Thyroid gland (tissue), 4 donors: ENCODE measurements at regions not wholly inside any gene's neighbourhood (a gene's known extent, or its start where the extent isn't known, plus 50 kb on each side); places are given as distances from the start of the nearest gene placed in this dataset.

Source experiments
- POLR2A ChIP-seq, 2 donors: fragments of 450-650 bp; IDR thresholded peaks; one replicate each; pipeline ENCODE4 v1.6.1; 2017; ENCODE audit warnings: antibody characterized with exemption in 2 of 2, mild to moderate bottlenecking in 2 of 2, moderate library complexity in 1 of 2
- TF ChIP-seq, protein P1 (sequence below), 6 experiments: fragments of 200-600 bp in 3 of 6; fragments of 450-650 bp in 3 of 6; sonication (generic) in 3 of 6; IDR thresholded peaks; one replicate each; pipeline ENCODE4 v1.5.1; 2016 to 2019; ENCODE audit warnings: antibody characterized with exemption in 6 of 6, mild to moderate bottlenecking in 2 of 6, inconsistent platforms in 1 of 6, moderate library complexity in 1 of 6

DNA sequence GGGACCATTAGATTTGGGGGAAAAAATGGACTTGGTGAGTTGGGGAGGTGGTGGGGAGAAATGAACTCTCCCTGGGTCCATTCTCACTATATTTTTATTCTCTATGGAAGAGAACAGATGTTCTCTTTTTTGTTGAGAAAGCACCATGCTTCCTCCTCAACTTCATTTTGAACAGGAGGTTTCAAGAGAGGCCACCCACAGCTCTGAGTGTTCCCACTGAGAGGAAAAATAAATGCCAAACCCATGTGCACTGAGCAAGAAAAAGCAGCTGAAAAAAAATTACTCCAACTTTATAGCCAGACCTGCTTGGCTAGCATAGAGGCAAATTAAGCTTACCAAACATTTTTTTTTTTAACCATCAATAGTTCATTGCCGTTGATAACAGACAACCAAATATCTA lies 883.6 kb downstream of the KCNJ2 start:
- TF ChIP-seq, protein P1, sequence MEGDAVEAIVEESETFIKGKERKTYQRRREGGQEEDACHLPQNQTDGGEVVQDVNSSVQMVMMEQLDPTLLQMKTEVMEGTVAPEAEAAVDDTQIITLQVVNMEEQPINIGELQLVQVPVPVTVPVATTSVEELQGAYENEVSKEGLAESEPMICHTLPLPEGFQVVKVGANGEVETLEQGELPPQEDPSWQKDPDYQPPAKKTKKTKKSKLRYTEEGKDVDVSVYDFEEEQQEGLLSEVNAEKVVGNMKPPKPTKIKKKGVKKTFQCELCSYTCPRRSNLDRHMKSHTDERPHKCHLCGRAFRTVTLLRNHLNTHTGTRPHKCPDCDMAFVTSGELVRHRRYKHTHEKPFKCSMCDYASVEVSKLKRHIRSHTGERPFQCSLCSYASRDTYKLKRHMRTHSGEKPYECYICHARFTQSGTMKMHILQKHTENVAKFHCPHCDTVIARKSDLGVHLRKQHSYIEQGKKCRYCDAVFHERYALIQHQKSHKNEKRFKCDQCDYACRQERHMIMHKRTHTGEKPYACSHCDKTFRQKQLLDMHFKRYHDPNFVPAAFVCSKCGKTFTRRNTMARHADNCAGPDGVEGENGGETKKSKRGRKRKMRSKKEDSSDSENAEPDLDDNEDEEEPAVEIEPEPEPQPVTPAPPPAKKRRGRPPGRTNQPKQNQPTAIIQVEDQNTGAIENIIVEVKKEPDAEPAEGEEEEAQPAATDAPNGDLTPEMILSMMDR (IDR thresholded peaks at IDR 0.05), result no peak
- TF ChIP-seq POLR2A (IDR thresholded peaks at IDR 0.05), result no peak
